Common myeloid progenitor, CD34-positive (primary cell): ENCODE measurements at regions not wholly inside any gene's neighbourhood (a gene's known extent, or its start where the extent isn't known, plus 50 kb on each side); places are given as distances from the start of the nearest gene placed in this dataset.

Experiments used
- CTCF ChIA-PET: fragments of 350-600 bp; sonication (Branson Sonifier 250); formaldehyde crosslinking; loops from one replicate; lab custom pipeline; 2021; ENCODE audit warnings: antibody characterized with exemption; lab: Charles Lee
- POLR2A ChIA-PET: fragments of 350-600 bp; sonication (Branson Sonifier 250); formaldehyde crosslinking; loops from one replicate; lab custom pipeline; 2021; ENCODE audit warnings: antibody characterized with exemption; lab: Charles Lee
- DNase-seq, 3 donors: peaks; one replicate each; pipeline versions ENCODE4 v3.0.0 to v3.0.0-alpha.2; 2013
- H3K27ac ChIP-seq, 2 experiments: 1 replicate in 1 of 2; 2 replicates in 1 of 2; pipeline ENCODE4 v1.7.0; 2013; ENCODE audit warnings: inconsistent platforms in 2 of 2, low read length in 2 of 2, mild to moderate bottlenecking in 2 of 2, low read depth in 1 of 2, moderate library complexity in 1 of 2; ENCODE audit not compliant: severe bottlenecking in 2 of 2, insufficient read depth in 1 of 2, poor library complexity in 1 of 2
- H3K27me3 ChIP-seq, 5 experiments: replicated peaks in 2 of 5; 1 replicate in 3 of 5; 2 replicates in 2 of 5; pipeline versions ENCODE4 v1.6.1 to v1.7.0; 2013; ENCODE audit warnings: low read length in 4 of 5, mild to moderate bottlenecking in 2 of 5, moderate library complexity in 2 of 5, inconsistent platforms in 1 of 5; ENCODE audit not compliant: insufficient read depth in 5 of 5, control insufficient read depth in 4 of 5
- H3K36me3 ChIP-seq, 4 experiments: 1 replicate in 2 of 4; 2 replicates in 2 of 4; pipeline versions ENCODE4 v1.6.1 to v1.7.0; 2013; ENCODE audit warnings: low read length in 3 of 4, control low read depth in 1 of 4, mild to moderate bottlenecking in 1 of 4; ENCODE audit not compliant: control insufficient read depth in 4 of 4, insufficient read depth in 4 of 4
- H3K4me1 ChIP-seq, 4 experiments: 1 replicate in 3 of 4; 2 replicates in 1 of 4; pipeline versions ENCODE4 v1.6.1 to v1.7.1; 2013; ENCODE audit warnings: low read length in 3 of 4, mild to moderate bottlenecking in 3 of 4, control low read depth in 1 of 4, inconsistent platforms in 1 of 4, moderate library complexity in 1 of 4; ENCODE audit not compliant: control insufficient read depth in 4 of 4, insufficient read depth in 4 of 4; ENCODE audit errors: control extremely low read depth in 1 of 4
- H3K4me3 ChIP-seq, 7 experiments: 1 replicate in 4 of 7; 2 replicates in 3 of 7; pipeline versions ENCODE4 v1.5.1 to v1.7.0; 2013; ENCODE audit warnings: mild to moderate bottlenecking in 7 of 7, low read length in 6 of 7, moderate library complexity in 6 of 7, inconsistent platforms in 2 of 7, low read depth in 2 of 7, control low read depth in 1 of 7; ENCODE audit not compliant: insufficient read depth in 4 of 7, control insufficient read depth in 1 of 7; ENCODE audit errors: extremely low read depth in 1 of 7
- H3K9me3 ChIP-seq, 5 experiments: 1 replicate in 4 of 5; 2 replicates in 1 of 5; pipeline versions ENCODE4 v1.6.1 to v1.7.1; 2013; ENCODE audit warnings: low read length in 4 of 5, mild to moderate bottlenecking in 2 of 5, inconsistent platforms in 1 of 5, low read depth in 1 of 5, moderate library complexity in 1 of 5; ENCODE audit not compliant: control insufficient read depth in 4 of 5, insufficient read depth in 2 of 5; ENCODE audit errors: control extremely low read depth in 1 of 5
- WGBS: methylation state at CpG from one replicate; pipeline ENCODE4 v1.1.5; 2013; ENCODE audit not compliant: insufficient coverage; 5-methylcytosine and 5-hydroxymethylcytosine counted together

DNA sequence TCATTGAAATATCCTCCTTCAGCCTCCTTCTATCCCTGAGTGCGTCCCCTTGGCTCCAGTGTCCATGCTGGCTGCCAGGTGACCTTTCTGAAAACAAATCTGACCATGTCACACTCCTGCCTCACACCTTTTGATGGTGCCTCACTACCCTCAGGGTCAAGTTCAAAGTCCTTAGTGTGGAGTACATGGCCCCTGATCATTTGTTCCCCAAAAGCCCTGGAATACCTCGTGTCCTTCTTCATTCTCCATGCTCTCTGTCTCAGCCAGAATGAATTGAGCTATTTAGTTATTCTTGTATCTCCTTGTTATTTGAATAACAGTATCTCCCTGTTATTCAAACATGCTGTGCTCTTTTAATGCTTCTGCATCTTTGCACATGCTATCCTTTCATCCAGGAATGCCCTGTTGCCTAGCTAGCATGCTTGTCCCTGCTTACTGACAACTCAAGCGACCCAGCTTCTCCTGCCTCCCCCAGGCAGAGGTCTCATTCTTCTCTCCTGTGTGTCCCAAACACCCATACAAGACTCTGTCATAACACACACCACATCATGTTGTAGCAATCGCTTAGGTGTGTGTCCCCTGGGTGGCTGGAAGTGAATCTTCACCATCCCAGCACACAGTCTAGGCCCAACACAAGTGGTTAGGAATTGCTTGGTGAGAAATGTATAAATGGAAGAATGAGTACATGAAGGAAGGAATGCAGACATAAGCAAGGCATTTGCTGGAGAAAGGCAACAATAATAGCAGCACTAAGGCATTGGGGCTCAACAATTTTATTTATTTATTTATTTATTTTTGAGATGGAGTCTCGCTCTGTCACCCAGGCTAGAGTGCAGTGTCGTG lies 144.0 kb downstream of the DDX1 start:
- WGBS, result 100% methylated on average over 2 of the region's 6 CpGs
- DNase-seq, result no peak
- Histone ChIP-seq H3K4me3 (no peak overlapping the region), H3K4me1 (peaks cover 0 to 3% (median under 1%) of the 10 kb centered on the region in 4 experiments), H3K27me3 (no peaks in the 10 kb centered on the region), H3K27ac (no peak overlapping the region), H3K36me3 (no peaks in the 10 kb centered on the region), H3K9me3 (peaks cover 0 to 3% (median 0%) of the 10 kb centered on the region in 5 experiments)
- ChIA-PET CTCF (no interaction called here), POLR2A (no interaction called here)

- H3K4me3 ChIP-seq, result no peak overlapping the region
- CTCF ChIA-PET, result interaction anchor here (1.2 kb wide), 1 partner anchor 9 kb away, joined by 3 read pairs; no protein-coding TSS in a partner anchor
- H3K27me3 ChIP-seq, result no peaks in the 10 kb centered on the region
- H3K4me1 ChIP-seq, result no peaks in the 10 kb centered on the region
- H3K9me3 ChIP-seq, result peaks cover 0 to 5% (median 0%) of the 10 kb centered on the region in 5 experiments
- no peak overlapping the region for H3K27ac ChIP-seq
- WGBS, result 100% methylated on average over 3 of the region's 4 CpGs
- H3K36me3 ChIP-seq, result no peaks in the 10 kb centered on the region
- POLR2A ChIA-PET, result no interaction called here
- DNase-seq, result no peak
These were observed 144.9 kb downstream of the DDX1 start for GRCh38 chr2:15736396-15737180.

DNA sequence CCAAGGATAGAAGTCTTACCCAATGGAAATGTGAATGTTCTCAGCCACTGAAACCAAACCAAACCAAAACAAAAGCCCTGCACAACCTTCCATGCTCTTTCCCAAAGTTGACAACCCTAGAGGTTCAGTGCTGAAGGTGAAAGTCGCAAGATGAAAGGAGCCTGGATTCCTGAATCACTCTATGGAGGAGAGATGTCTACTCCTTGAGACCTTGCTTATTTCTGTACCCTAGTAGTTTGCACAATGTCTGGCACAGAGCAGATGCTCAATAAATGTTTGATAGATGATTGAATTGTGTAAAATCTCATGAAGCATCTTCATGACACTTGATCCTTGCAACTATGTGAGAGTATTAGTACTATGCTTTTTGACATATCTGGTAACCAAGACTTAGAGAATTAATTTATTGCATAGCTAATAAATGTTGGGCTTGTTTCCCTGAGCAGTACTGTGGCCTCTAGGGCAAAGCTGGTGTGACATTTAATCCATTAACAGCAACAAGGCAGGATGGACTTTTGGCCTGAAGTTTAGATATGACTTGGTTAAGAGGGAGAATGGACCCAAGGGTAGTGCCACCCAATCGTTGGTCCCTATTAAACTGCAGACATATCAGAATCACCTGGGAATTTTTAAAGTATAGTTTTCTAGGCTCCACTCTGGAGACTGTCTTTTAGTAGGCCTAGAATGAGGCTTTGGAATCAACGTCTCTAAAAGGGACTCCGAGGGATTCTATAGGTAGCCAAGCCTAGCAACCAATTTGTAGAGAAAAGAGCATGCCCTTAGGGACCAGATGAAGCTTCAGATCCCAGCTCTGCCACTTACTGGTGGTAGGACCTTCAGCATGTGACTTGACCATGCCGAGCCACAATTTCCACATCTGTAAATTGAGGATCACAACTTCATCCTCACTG lies 145.9 kb downstream of the DDX1 start:
- Histone ChIP-seq H3K27ac (no peak overlapping the region), H3K36me3 (no peaks in the 10 kb centered on the region), H3K4me3 (no peak overlapping the region), H3K27me3 (no peaks in the 10 kb centered on the region), H3K9me3 (peaks cover 0 to 5% (median 0%) of the 10 kb centered on the region in 5 experiments), H3K4me1 (no peaks in the 10 kb centered on the region)
- WGBS, result 98% methylated on average over 5 of the region's 5 CpGs
- no peak for DNase-seq
- ChIA-PET POLR2A (no interaction called here), CTCF (interaction anchor here (1.2 kb wide), 1 partner anchor 10 kb away, joined by 3 read pairs; no protein-coding TSS in a partner anchor)

GRCh38 chr2:15738225-15738546 lies 146.5 kb downstream of the DDX1 start:
- ChIA-PET CTCF (no interaction called here), POLR2A (no interaction called here)
- Histone ChIP-seq H3K4me1 (no peaks in the 10 kb centered on the region), H3K27me3 (no peaks in the 10 kb centered on the region), H3K9me3 (peaks cover 0 to 5% (median 0%) of the 10 kb centered on the region in 5 experiments), H3K4me3 (no peak overlapping the region), H3K36me3 (no peaks in the 10 kb centered on the region), H3K27ac (no peak overlapping the region)
- DNase-seq, result no peak
- WGBS, result 91% methylated on average over 4 of the region's 7 CpGs

DNA sequence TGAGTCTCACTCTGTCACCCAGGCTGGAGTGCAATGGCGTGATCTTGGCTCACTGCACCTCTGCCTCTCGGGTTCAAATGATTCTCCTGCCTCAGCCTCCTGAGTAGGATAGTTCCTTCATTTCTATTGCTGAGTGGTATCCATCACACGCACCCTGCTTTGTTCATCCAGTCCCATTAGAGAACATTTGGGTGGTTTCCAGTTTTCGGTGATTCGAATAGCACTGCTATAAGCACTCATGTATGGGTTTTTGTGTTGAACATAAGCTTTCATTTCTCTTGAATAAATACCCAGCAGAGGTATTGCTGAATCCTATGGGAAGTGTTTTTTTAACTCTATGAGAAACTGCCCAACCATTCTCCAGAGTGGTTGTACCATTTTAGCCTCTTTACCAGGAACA lies 147.3 kb downstream of the DDX1 start:
- 97% methylated on average over 4 of the region's 5 CpGs for WGBS
- Histone ChIP-seq H3K27ac (no peak overlapping the region), H3K9me3 (peaks cover 0 to 5% (median 0%) of the 10 kb centered on the region in 5 experiments), H3K4me3 (no peak overlapping the region), H3K4me1 (no peaks in the 10 kb centered on the region), H3K36me3 (no peaks in the 10 kb centered on the region), H3K27me3 (no peaks in the 10 kb centered on the region)
- ChIA-PET POLR2A (no interaction called here), CTCF (no interaction called here)
- DNase-seq, result no peak

DNA sequence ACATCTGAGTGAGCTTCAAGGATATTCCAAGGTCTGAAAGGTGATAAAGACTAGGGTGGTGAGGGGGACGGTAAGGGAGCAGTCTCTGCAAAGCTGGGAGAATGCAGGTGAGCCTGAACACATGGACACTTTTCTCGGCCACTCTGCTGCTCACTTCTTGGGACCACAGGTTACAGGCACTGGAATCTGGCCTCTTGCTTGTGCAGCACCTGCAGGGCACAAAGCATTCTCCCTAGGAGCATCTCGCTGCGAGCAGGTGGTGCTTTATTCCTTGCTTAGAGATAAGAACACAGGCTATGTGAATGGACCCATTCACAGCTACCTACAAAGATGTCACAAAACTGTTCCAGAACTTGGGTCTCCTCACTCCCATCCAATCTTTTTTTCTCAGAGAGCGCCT lies 153.2 kb downstream of the DDX1 start:
- H3K9me3 ChIP-seq, result peaks cover 0 to 2% (median 0%) of the 10 kb centered on the region in 5 experiments
- POLR2A ChIA-PET, result no interaction called here

More for the DNA sequence above, 153.2 kb downstream of the DDX1 start:
- WGBS, result 100% methylated on average over 5 of the region's 5 CpGs
- peaks cover 0 to 2% (median 0%) of the 10 kb centered on the region in 4 experiments for H3K4me1 ChIP-seq
- no peaks in the 10 kb centered on the region for H3K36me3 ChIP-seq
- no peak for DNase-seq
- no peak overlapping the region for H3K4me3 ChIP-seq
- H3K27ac ChIP-seq, result no peak overlapping the region
- CTCF ChIA-PET, result no interaction called here
- H3K27me3 ChIP-seq, result no peaks in the 10 kb centered on the region
